Mesothelial cell of epicardium (in vitro differentiated cells): ENCODE measurements at regions not wholly inside any gene's neighbourhood (a gene's known extent, or its start where the extent isn't known, plus 50 kb on each side); places are given as distances from the start of the nearest gene placed in this dataset.

Experiments
- DNase-seq, 2 experiments: peaks; one replicate each; pipeline ENCODE4 v3.0.0; 2021; ENCODE audit warnings: low spot score in 2 of 2; ENCODE audit not compliant: unreplicated experiment in 2 of 2
- H3K27ac Mint-ChIP-seq: 2 replicates; pipeline ENCODE4 v1.8.0; 2021; ENCODE audit warnings: mixed read lengths
- H3K27me3 Mint-ChIP-seq: 2 replicates; pipeline ENCODE4 v1.8.0; 2021; ENCODE audit warnings: low read depth, mixed read lengths
- H3K36me3 Mint-ChIP-seq: 2 replicates; pipeline ENCODE4 v1.8.0; 2021; ENCODE audit warnings: mixed read lengths
- H3K4me1 Mint-ChIP-seq: 2 replicates; pipeline ENCODE4 v1.8.0; 2021; ENCODE audit warnings: mixed read lengths
- H3K4me3 Mint-ChIP-seq: 2 replicates; pipeline ENCODE4 v1.8.0; 2021; ENCODE audit warnings: mild to moderate bottlenecking, moderate library complexity, mixed read lengths
- H3K9me3 Mint-ChIP-seq: 2 replicates; pipeline ENCODE4 v1.8.0; 2021; ENCODE audit warnings: mixed read lengths
- CTCF ChIP-seq: fragments of 200-600 bp; sonication (generic); IDR thresholded peaks from one replicate; pipeline ENCODE4 v1.5.0; 2021; ENCODE audit warnings: antibody characterized with exemption; ENCODE audit not compliant: unreplicated experiment

- DNase-seq, result no peak
- H3K27ac Mint-ChIP-seq, result no peak overlapping the region
- no peaks in the 10 kb centered on the region for H3K27me3 Mint-ChIP-seq
- H3K36me3 Mint-ChIP-seq, result no peaks in the 10 kb centered on the region
- H3K4me1 Mint-ChIP-seq, result no peaks in the 10 kb centered on the region
- H3K4me3 Mint-ChIP-seq, result no peak overlapping the region
- TF ChIP-seq CTCF, result no peak
- no peaks in the 10 kb centered on the region for H3K9me3 Mint-ChIP-seq
Observed at GRCh38 chr5:6872441-6873160, 159.4 kb downstream of the TENT4A start.

- H3K4me3 Mint-ChIP-seq, result no peak overlapping the region
- DNase-seq, result no peak
- H3K27ac Mint-ChIP-seq, result no peak overlapping the region
- no peaks in the 10 kb centered on the region for H3K27me3 Mint-ChIP-seq
- no peaks in the 10 kb centered on the region for H3K9me3 Mint-ChIP-seq
- H3K36me3 Mint-ChIP-seq, result no peaks in the 10 kb centered on the region
- TF ChIP-seq CTCF, result no peak
- H3K4me1 Mint-ChIP-seq, result no peaks in the 10 kb centered on the region
Observed at GRCh38 chr5:6873359-6873758, 160.1 kb downstream of the TENT4A start.

- Mint-ChIP-seq H3K27ac (no peak overlapping the region), H3K4me3 (no peak overlapping the region)
Observed at GRCh38 chr5:6875376-6875775, 162.1 kb downstream of the TENT4A start.

GRCh38 chr5:6877986-6878828 is 165.0 kb downstream of the TENT4A start:
- no peak for TF ChIP-seq CTCF
- no peaks in the 10 kb centered on the region for H3K36me3 Mint-ChIP-seq
- H3K27me3 Mint-ChIP-seq, result no peaks in the 10 kb centered on the region
- DNase-seq, result no peak
- no peak overlapping the region for H3K27ac Mint-ChIP-seq
- H3K9me3 Mint-ChIP-seq, result no peaks in the 10 kb centered on the region
- no peaks in the 10 kb centered on the region for H3K4me1 Mint-ChIP-seq
- H3K4me3 Mint-ChIP-seq, result no peak overlapping the region

More at GRCh38 chr5:6875376-6875775, 162.1 kb downstream of the TENT4A start:
- H3K9me3 Mint-ChIP-seq, result no peaks in the 10 kb centered on the region
- H3K36me3 Mint-ChIP-seq, result no peaks in the 10 kb centered on the region
- no peak for DNase-seq
- TF ChIP-seq CTCF, result no peak
- no peaks in the 10 kb centered on the region for H3K4me1 Mint-ChIP-seq
- H3K27me3 Mint-ChIP-seq, result no peaks in the 10 kb centered on the region

GRCh38 chr5:6885581-6885980 is 172.3 kb downstream of the TENT4A start:
- H3K4me3 Mint-ChIP-seq, result no peak overlapping the region
- no peak overlapping the region for H3K27ac Mint-ChIP-seq
- H3K4me1 Mint-ChIP-seq, result no peaks in the 10 kb centered on the region
- no peaks in the 10 kb centered on the region for H3K36me3 Mint-ChIP-seq
- H3K9me3 Mint-ChIP-seq, result peaks cover 40% of the 10 kb centered on the region
- no peak for DNase-seq
- no peaks in the 10 kb centered on the region for H3K27me3 Mint-ChIP-seq
- TF ChIP-seq CTCF, result no peak
